ENCODE measurements at regions not wholly inside any gene's neighbourhood (a gene's known extent, or its start where the extent isn't known, plus 50 kb on each side); places are given as distances from the start of the nearest gene placed in this dataset.

GRCh38 chr11:110793556-110793955, 81.3 kb upstream of the ARHGAP20 start:
- no peak for DNase-seq (ENCODE audit: low read depth)
- no peak for TF ChIP-seq CTCF (IDR thresholded peaks at IDR 0.05; ENCODE audit: insufficient read depth, low read length, poor library complexity, severe bottlenecking)
- Histone ChIP-seq H3K27me3 (ENCODE audit: control insufficient read depth, insufficient read depth, low read length) (no peaks in the 10 kb centered on the region), H3K4me3 (ENCODE audit: low read depth, low read length) (no peak overlapping the region), H3K36me3 (ENCODE audit: control insufficient read depth, insufficient read depth, low read length) (no peaks in the 10 kb centered on the region)

GRCh38 chr11:110791621-110792020, 79.4 kb upstream of the ARHGAP20 start:
- TF ChIP-seq CTCF (IDR thresholded peaks at IDR 0.05; ENCODE audit: insufficient read depth, low read length, poor library complexity, severe bottlenecking): no peak
- Histone ChIP-seq H3K27me3 (ENCODE audit: control insufficient read depth, insufficient read depth, low read length) (no peaks in the 10 kb centered on the region), H3K36me3 (ENCODE audit: control insufficient read depth, insufficient read depth, low read length) (no peaks in the 10 kb centered on the region), H3K4me3 (ENCODE audit: low read depth, low read length) (no peak overlapping the region)
- DNase-seq (ENCODE audit: low read depth): no peak

- H3K4me3 ChIP-seq (ENCODE audit: low read depth, low read length): no peak overlapping the region
These were observed 75.4 kb upstream of the ARHGAP20 start for GRCh38 chr11:110787680-110788079.

GRCh38 chr11:110786226-110786902, 74.1 kb upstream of the ARHGAP20 start:
- no peaks in the 10 kb centered on the region for H3K27me3 ChIP-seq (ENCODE audit: control insufficient read depth, insufficient read depth, low read length)
- no peak overlapping the region for H3K4me3 ChIP-seq (ENCODE audit: low read depth, low read length)
- no peak for DNase-seq (ENCODE audit: low read depth)
- H3K36me3 ChIP-seq (ENCODE audit: control insufficient read depth, insufficient read depth, low read length): no peaks in the 10 kb centered on the region
- TF ChIP-seq CTCF (IDR thresholded peaks at IDR 0.05; ENCODE audit: insufficient read depth, low read length, poor library complexity, severe bottlenecking): no peak

More at GRCh38 chr11:110787680-110788079, 75.4 kb upstream of the ARHGAP20 start:
- no peak for DNase-seq (ENCODE audit: low read depth)
- Histone ChIP-seq H3K36me3 (ENCODE audit: control insufficient read depth, insufficient read depth, low read length) (no peaks in the 10 kb centered on the region), H3K27me3 (ENCODE audit: control insufficient read depth, insufficient read depth, low read length) (no peaks in the 10 kb centered on the region)
- no peak for TF ChIP-seq CTCF (IDR thresholded peaks at IDR 0.05; ENCODE audit: insufficient read depth, low read length, poor library complexity, severe bottlenecking)

GRCh38 chr11:110785398-110785797, 73.2 kb upstream of the ARHGAP20 start:
- H3K4me3 ChIP-seq (ENCODE audit: low read depth, low read length): no peak overlapping the region
- no peak for TF ChIP-seq CTCF (IDR thresholded peaks at IDR 0.05; ENCODE audit: insufficient read depth, low read length, poor library complexity, severe bottlenecking)
- H3K27me3 ChIP-seq (ENCODE audit: control insufficient read depth, insufficient read depth, low read length): no peaks in the 10 kb centered on the region
- no peaks in the 10 kb centered on the region for H3K36me3 ChIP-seq (ENCODE audit: control insufficient read depth, insufficient read depth, low read length)
- no peak for DNase-seq (ENCODE audit: low read depth)

GRCh38 chr11:110782616-110783015, 70.4 kb upstream of the ARHGAP20 start:
- no peaks in the 10 kb centered on the region for H3K36me3 ChIP-seq (ENCODE audit: control insufficient read depth, insufficient read depth, low read length)
- no peak overlapping the region for H3K4me3 ChIP-seq (ENCODE audit: low read depth, low read length)
- no peak for DNase-seq (ENCODE audit: low read depth)
- H3K27me3 ChIP-seq (ENCODE audit: control insufficient read depth, insufficient read depth, low read length): no peaks in the 10 kb centered on the region
- TF ChIP-seq CTCF (IDR thresholded peaks at IDR 0.05; ENCODE audit: insufficient read depth, low read length, poor library complexity, severe bottlenecking): no peak
